Caco-2 (cell line): ENCODE measurements at regions not wholly inside any gene's neighbourhood (a gene's known extent, or its start where the extent isn't known, plus 50 kb on each side); places are given as distances from the start of the nearest gene placed in this dataset.

Experiments used
- BruUV-seq: library from RNA; stranded (reverse); fragments of 400-500 nt; replicated peaks from 2 replicates; lab custom pipeline; 2021; lab: Mats Ljungman, UMichigan
- CTCF ChIA-PET: fragments of 300-600 bp; sonication (Branson Sonifier 250); formaldehyde crosslinking; loops from one replicate; lab custom pipeline; 2022; ENCODE audit warnings: antibody characterized with exemption; lab: Charles Lee
- POLR2A ChIA-PET: fragments of 300-600 bp; sonication (Branson Sonifier 250); formaldehyde crosslinking; loops from one replicate; lab custom pipeline; 2022; ENCODE audit warnings: antibody characterized with exemption; lab: Charles Lee
- DNase-seq, 2 experiments: peaks; one replicate each; pipeline versions ENCODE4 v3.0.0 to v3.0.0-alpha.2; 2020 to 2022
- H3K27me3 ChIP-seq: replicated peaks from 2 replicates; pipeline ENCODE4 v1.6.0; 2011; ENCODE audit warnings: low read length; ENCODE audit not compliant: control insufficient read depth, insufficient read depth
- H3K36me3 ChIP-seq: 2 replicates; pipeline ENCODE4 v1.5.1; 2011; ENCODE audit warnings: low read length; ENCODE audit not compliant: control insufficient read depth, insufficient read depth
- H3K4me1 ChIP-seq: fragments of 250-450 bp; sonication (Bioruptor Pico); 2 replicates; pipeline ENCODE4 v1.5.1; 2020; ENCODE audit warnings: mild to moderate bottlenecking
- H3K4me3 ChIP-seq: 2 replicates; pipeline ENCODE4 v1.5.1; 2011; ENCODE audit warnings: low read depth, mild to moderate bottlenecking, control low read depth, low read length
- H3K9me3 ChIP-seq: fragments of 250-450 bp; sonication (Bioruptor Pico); 2 replicates; pipeline ENCODE4 v1.5.1; 2020; ENCODE audit warnings: mild to moderate bottlenecking, moderate library complexity
- H3K27ac Mint-ChIP-seq: one replicate; pipeline ENCODE4 v1.8.0; 2022; ENCODE audit warnings: mixed read lengths; ENCODE audit not compliant: unreplicated experiment
- H3K27me3 Mint-ChIP-seq: one replicate; pipeline ENCODE4 v1.8.0; 2022; ENCODE audit warnings: mixed read lengths; ENCODE audit not compliant: insufficient read depth, unreplicated experiment
- H3K36me3 Mint-ChIP-seq: one replicate; pipeline ENCODE4 v1.8.0; 2022; ENCODE audit warnings: mild to moderate bottlenecking, mixed read lengths; ENCODE audit not compliant: insufficient read depth, unreplicated experiment
- H3K4me1 Mint-ChIP-seq: one replicate; pipeline ENCODE4 v1.8.0; 2022; ENCODE audit warnings: low read depth, mixed read lengths; ENCODE audit not compliant: unreplicated experiment
- H3K4me3 Mint-ChIP-seq: one replicate; pipeline ENCODE4 v1.8.0; 2022; ENCODE audit warnings: mild to moderate bottlenecking, moderate library complexity, mixed read lengths; ENCODE audit not compliant: unreplicated experiment
- H3K9me3 Mint-ChIP-seq: one replicate; pipeline ENCODE4 v1.8.0; 2022; ENCODE audit warnings: mixed read lengths; ENCODE audit not compliant: unreplicated experiment
- CTCF ChIP-seq, 2 experiments: fragments of 200-600 bp in 1 of 2; IDR thresholded peaks; 1 replicate in 1 of 2; 2 replicates in 1 of 2; pipeline versions ENCODE4 v1.5.1 to v1.8.0; 2011 to 2022; ENCODE audit warnings: antibody characterized with exemption in 1 of 2, control low read depth in 1 of 2, inconsistent platforms in 1 of 2, low read depth in 1 of 2, low read length in 1 of 2, mild to moderate bottlenecking in 1 of 2, moderate library complexity in 1 of 2; ENCODE audit not compliant: insufficient read depth in 1 of 2, severe bottlenecking in 1 of 2, unreplicated experiment in 1 of 2
- intact Hi-C: fragments of 100-400 bp; cut with micrococcal nuclease; formaldehyde crosslinking; loops from one replicate; pipeline ENCODE4 v1.10.0; 2022; ENCODE audit not compliant: unreplicated experiment

- Mint-ChIP-seq H3K27me3 (no peaks in the 10 kb centered on the region), H3K9me3 (peaks cover 7% of the 10 kb centered on the region), H3K4me3 (no peak overlapping the region), H3K4me1 (peaks cover 4% of the 10 kb centered on the region), H3K36me3 (no peaks in the 10 kb centered on the region), H3K27ac (no peak overlapping the region)
- H3K27me3 ChIP-seq = no peaks in the 10 kb centered on the region
- no TSS peak for BruUV-seq
- no peaks in the 10 kb centered on the region for H3K4me1 ChIP-seq
- CTCF ChIA-PET = no interaction called here
- POLR2A ChIA-PET = no interaction called here
- no peak for DNase-seq
- no peaks in the 10 kb centered on the region for H3K9me3 ChIP-seq
- TF ChIP-seq CTCF (IDR thresholded peaks at IDR 0.05; ENCODE audit: insufficient read depth in 1 of 2, low read depth in 1 of 2, low read length in 1 of 2, severe bottlenecking in 1 of 2, unreplicated experiment in 1 of 2) = no peak
- H3K36me3 ChIP-seq = no peaks in the 10 kb centered on the region
- intact Hi-C loops = no loop called here
- H3K4me3 ChIP-seq = no peak overlapping the region
Measured at GRCh38 chr5:116813356-116813755, 238.7 kb upstream of the SEMA6A start.

- intact Hi-C loops = no loop called here
- H3K9me3 Mint-ChIP-seq = no peaks in the 10 kb centered on the region
Measured at GRCh38 chr5:116810951-116811350, 236.3 kb upstream of the SEMA6A start.

GRCh38 chr5:116806836-116807235 is 232.2 kb upstream of the SEMA6A start:
- POLR2A ChIA-PET = interaction anchor here (0.6 kb wide), 1 partner anchor 822 kb away, joined by 4 read pairs; no protein-coding TSS in a partner anchor

More at GRCh38 chr5:116810951-116811350, 236.3 kb upstream of the SEMA6A start:
- no peaks in the 10 kb centered on the region for H3K4me1 ChIP-seq
- H3K27me3 ChIP-seq = no peaks in the 10 kb centered on the region
- no peak overlapping the region for H3K4me3 ChIP-seq
- Mint-ChIP-seq H3K27me3 (no peaks in the 10 kb centered on the region), H3K36me3 (no peaks in the 10 kb centered on the region), H3K4me1 (no peaks in the 10 kb centered on the region), H3K27ac (no peak overlapping the region), H3K4me3 (no peak overlapping the region)
- CTCF ChIA-PET = no interaction called here
- DNase-seq = no peak
- H3K36me3 ChIP-seq = no peaks in the 10 kb centered on the region
- TF ChIP-seq CTCF (IDR thresholded peaks at IDR 0.05; ENCODE audit: insufficient read depth in 1 of 2, low read depth in 1 of 2, low read length in 1 of 2, severe bottlenecking in 1 of 2, unreplicated experiment in 1 of 2) = no peak
- BruUV-seq = no TSS peak
- no peaks in the 10 kb centered on the region for H3K9me3 ChIP-seq
- POLR2A ChIA-PET = no interaction called here

More at GRCh38 chr5:116806836-116807235, 232.2 kb upstream of the SEMA6A start:
- H3K4me1 ChIP-seq = no peaks in the 10 kb centered on the region
- H3K27me3 ChIP-seq = no peaks in the 10 kb centered on the region
- intact Hi-C loops = no loop called here
- CTCF ChIA-PET = no interaction called here
- H3K9me3 ChIP-seq = no peaks in the 10 kb centered on the region
- TF ChIP-seq CTCF (IDR thresholded peaks at IDR 0.05; ENCODE audit: insufficient read depth in 1 of 2, low read depth in 1 of 2, low read length in 1 of 2, severe bottlenecking in 1 of 2, unreplicated experiment in 1 of 2) = no peak
- H3K36me3 ChIP-seq = no peaks in the 10 kb centered on the region
- Mint-ChIP-seq H3K27ac (no peak overlapping the region), H3K4me3 (no peak overlapping the region), H3K9me3 (no peaks in the 10 kb centered on the region), H3K4me1 (no peaks in the 10 kb centered on the region), H3K36me3 (no peaks in the 10 kb centered on the region), H3K27me3 (peaks cover 3% of the 10 kb centered on the region)
- no peak for DNase-seq
- H3K4me3 ChIP-seq = no peak overlapping the region
- BruUV-seq = no TSS peak
